K562 (cell line): ENCODE measurements at regions not wholly inside any gene's neighbourhood (a gene's known extent, or its start where the extent isn't known, plus 50 kb on each side); places are given as distances from the start of the nearest gene placed in this dataset.

ENCODE experiments used
- CREM ChIP-seq: IDR thresholded peaks from 2 replicates; pipeline ENCODE4 v1.6.1; 2014; ENCODE audit warnings: antibody characterized with exemption, low read depth
- EGR1 ChIP-seq: fragments of 450-650 bp; conservative IDR thresholded peaks from 2 replicates; pipeline ENCODE4 v1.6.1; 2017; ENCODE audit warnings: mild to moderate bottlenecking
- FOSL1 ChIP-seq: fragments of 200-800 bp; sonication (Bioruptor generic); conservative IDR thresholded peaks from 2 replicates; pipeline ENCODE4 v1.6.1; 2016; ENCODE audit warnings: missing genetic modification characterization, missing compliant biosample characterization
- GABPA ChIP-seq: fragments of 200-800 bp; sonication (Bioruptor generic); conservative IDR thresholded peaks from 2 replicates; pipeline ENCODE4 v1.6.1; 2016; ENCODE audit warnings: low read depth, missing genetic modification characterization, missing compliant biosample characterization
- GABPB2 ChIP-seq: fragments of 250-450 bp; sonication (Bioruptor Pico); conservative IDR thresholded peaks from 2 replicates; pipeline ENCODE4 v1.5.1; 2021; ENCODE audit warnings: mild to moderate bottlenecking
- HCFC1 ChIP-seq: IDR thresholded peaks from 2 replicates; pipeline ENCODE4 v1.6.1; 2012; ENCODE audit warnings: low read depth, low read length, improper control_type of control experiment
- HEY1 ChIP-seq: fragments of 250-450 bp; sonication (Bioruptor Pico); IDR thresholded peaks from 2 replicates; pipeline ENCODE4 v1.5.0; 2020; ENCODE audit warnings: mild to moderate bottlenecking, moderate library complexity, borderline replicate concordance
- HSF4 ChIP-seq: fragments of 250-450 bp; sonication (Bioruptor Pico); IDR thresholded peaks from 2 replicates; pipeline ENCODE4 v2.1.2; 2022; ENCODE audit warnings: mild to moderate bottlenecking, moderate library complexity, borderline replicate concordance
- MED1 ChIP-seq: sonication (generic); formaldehyde crosslinking; IDR thresholded peaks from 2 replicates; pipeline ENCODE4 v1.8.1; 2023; ENCODE audit warnings: missing genetic modification reagents, borderline replicate concordance
- NCOA1 ChIP-seq: fragments of 450-650 bp; IDR thresholded peaks from 2 replicates; pipeline ENCODE4 v1.6.1; 2016; ENCODE audit warnings: low read depth
- NCOA4 ChIP-seq: fragments of 450-650 bp; IDR thresholded peaks from 2 replicates; pipeline ENCODE4 v1.6.1; 2018; ENCODE audit warnings: mild to moderate bottlenecking; ENCODE audit not compliant: partially characterized antibody
- POLR3A ChIP-seq: IDR thresholded peaks from 2 replicates; pipeline ENCODE4 v1.6.1; 2011; ENCODE audit warnings: borderline replicate concordance, mild to moderate bottlenecking, moderate library complexity; ENCODE audit not compliant: insufficient read length, insufficient read depth; ENCODE audit errors: extremely low read depth
- RBBP5 ChIP-seq: fragments of 200-600 bp; sonication (generic); IDR thresholded peaks from 2 replicates; pipeline ENCODE4 v1.6.1; 2012; ENCODE audit warnings: borderline replicate concordance, mild to moderate bottlenecking, low read length, control low read depth, inconsistent platforms; ENCODE audit not compliant: insufficient read depth, poor library complexity, severe bottlenecking
- SMARCE1 ChIP-seq: fragments of 450-650 bp; IDR thresholded peaks from 2 replicates; pipeline ENCODE4 v1.7.1; 2016; ENCODE audit warnings: mild to moderate bottlenecking
- TGIF2 ChIP-seq: sonication (generic); formaldehyde crosslinking; IDR thresholded peaks from 2 replicates; pipeline ENCODE4 v1.8.1; 2022; ENCODE audit warnings: mild to moderate bottlenecking, missing genetic modification reagents, moderate library complexity
- ZNF592 ChIP-seq: fragments of 450-650 bp; IDR thresholded peaks from 2 replicates; pipeline ENCODE4 v1.6.1; 2017; ENCODE audit warnings: antibody characterized with exemption, mild to moderate bottlenecking
- TF ChIP-seq, protein P1 (sequence below): sonication (generic); formaldehyde crosslinking; IDR thresholded peaks from 2 replicates; pipeline ENCODE4 v1.8.0; 2023; ENCODE audit warnings: mild to moderate bottlenecking, missing genetic modification reagents
- TF ChIP-seq, protein P2 (sequence below): sonication (generic); formaldehyde crosslinking; IDR thresholded peaks from 2 replicates; pipeline ENCODE4 v1.9.0; 2022; ENCODE audit warnings: mild to moderate bottlenecking, missing genetic modification reagents

DNA sequence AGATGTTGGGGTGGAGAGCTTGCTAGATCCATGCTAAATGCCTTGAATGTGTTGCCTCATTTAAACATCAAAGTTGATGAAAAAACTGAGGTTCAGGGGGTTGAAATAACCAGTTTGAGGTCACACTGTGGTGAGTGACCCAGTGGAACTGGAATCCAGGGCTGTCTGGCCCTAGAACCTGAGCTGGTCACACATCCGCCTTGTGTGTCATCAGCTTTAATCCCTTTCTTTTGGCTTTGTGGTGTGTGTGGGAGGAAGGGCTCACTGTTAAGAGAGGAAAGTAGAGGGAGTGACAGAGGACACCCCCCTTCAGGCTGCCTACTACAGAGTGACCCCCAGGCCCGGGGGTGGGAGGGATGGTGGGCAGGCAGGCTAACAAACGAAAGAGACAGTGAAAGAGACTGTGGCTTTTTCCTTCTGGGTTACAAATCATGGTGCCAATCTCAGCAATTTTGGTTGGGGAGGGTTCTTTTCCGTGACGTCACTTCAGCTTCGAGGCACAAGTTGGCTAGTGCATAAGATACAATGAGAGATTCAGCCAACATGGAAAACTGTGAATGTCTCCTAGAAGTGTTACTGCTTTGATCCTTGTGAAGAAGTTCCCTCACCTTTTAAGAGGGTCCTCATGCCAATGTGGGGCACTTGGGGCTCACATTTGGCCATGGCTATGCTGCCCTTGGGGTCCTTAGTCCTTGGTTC is 164.9 kb downstream of the DLEU7 start (continued):
- peak; percentile 19; the same call in 1 of the 2 replicates for TF ChIP-seq CREM
- TF ChIP-seq HSF4: no peak
- TF ChIP-seq ZNF592: no peak
- TF ChIP-seq, protein P1, sequence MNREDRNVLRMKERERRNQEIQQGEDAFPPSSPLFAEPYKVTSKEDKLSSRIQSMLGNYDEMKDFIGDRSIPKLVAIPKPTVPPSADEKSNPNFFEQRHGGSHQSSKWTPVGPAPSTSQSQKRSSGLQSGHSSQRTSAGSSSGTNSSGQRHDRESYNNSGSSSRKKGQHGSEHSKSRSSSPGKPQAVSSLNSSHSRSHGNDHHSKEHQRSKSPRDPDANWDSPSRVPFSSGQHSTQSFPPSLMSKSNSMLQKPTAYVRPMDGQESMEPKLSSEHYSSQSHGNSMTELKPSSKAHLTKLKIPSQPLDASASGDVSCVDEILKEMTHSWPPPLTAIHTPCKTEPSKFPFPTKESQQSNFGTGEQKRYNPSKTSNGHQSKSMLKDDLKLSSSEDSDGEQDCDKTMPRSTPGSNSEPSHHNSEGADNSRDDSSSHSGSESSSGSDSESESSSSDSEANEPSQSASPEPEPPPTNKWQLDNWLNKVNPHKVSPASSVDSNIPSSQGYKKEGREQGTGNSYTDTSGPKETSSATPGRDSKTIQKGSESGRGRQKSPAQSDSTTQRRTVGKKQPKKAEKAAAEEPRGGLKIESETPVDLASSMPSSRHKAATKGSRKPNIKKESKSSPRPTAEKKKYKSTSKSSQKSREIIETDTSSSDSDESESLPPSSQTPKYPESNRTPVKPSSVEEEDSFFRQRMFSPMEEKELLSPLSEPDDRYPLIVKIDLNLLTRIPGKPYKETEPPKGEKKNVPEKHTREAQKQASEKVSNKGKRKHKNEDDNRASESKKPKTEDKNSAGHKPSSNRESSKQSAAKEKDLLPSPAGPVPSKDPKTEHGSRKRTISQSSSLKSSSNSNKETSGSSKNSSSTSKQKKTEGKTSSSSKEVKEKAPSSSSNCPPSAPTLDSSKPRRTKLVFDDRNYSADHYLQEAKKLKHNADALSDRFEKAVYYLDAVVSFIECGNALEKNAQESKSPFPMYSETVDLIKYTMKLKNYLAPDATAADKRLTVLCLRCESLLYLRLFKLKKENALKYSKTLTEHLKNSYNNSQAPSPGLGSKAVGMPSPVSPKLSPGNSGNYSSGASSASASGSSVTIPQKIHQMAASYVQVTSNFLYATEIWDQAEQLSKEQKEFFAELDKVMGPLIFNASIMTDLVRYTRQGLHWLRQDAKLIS: no peak
- no peak for TF ChIP-seq TGIF2
- no peak for TF ChIP-seq HEY1 (CRISPR knock-in tag)
- no peak for TF ChIP-seq NCOA1
- TF ChIP-seq NCOA4: no peak
- no peak for TF ChIP-seq SMARCE1
- TF ChIP-seq GABPA: peak; percentile 44
- no peak for TF ChIP-seq HCFC1
- TF ChIP-seq GABPB2 (CRISPR knock-in tag): no peak
- TF ChIP-seq, protein P2, sequence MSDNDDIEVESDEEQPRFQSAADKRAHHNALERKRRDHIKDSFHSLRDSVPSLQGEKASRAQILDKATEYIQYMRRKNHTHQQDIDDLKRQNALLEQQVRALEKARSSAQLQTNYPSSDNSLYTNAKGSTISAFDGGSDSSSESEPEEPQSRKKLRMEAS (CRISPR knock-in tag): no peak
- peak; percentile 48 for TF ChIP-seq FOSL1
- TF ChIP-seq POLR3A: no peak
- no peak for TF ChIP-seq MED1 (CRISPR knock-in tag)
- peak; percentile 71 for TF ChIP-seq EGR1
- no peak for TF ChIP-seq RBBP5
